DND-41 (cell line): ENCODE measurements at regions not wholly inside any gene's neighbourhood (a gene's known extent, or its start where the extent isn't known, plus 50 kb on each side); places are given as distances from the start of the nearest gene placed in this dataset.

Experiments
- ATAC-seq: fragments of 200-7000 bp; cut with Tn5 transposase; 3 replicates; pipeline ENCODE4 v1.9.1; 2021; ENCODE audit warnings: low read depth; ENCODE audit not compliant: insufficient read depth
- DNase-seq: peaks from one replicate; pipeline ENCODE4 v3.0.0-alpha.2; 2020
- H2AFZ ChIP-seq: 2 replicates; pipeline ENCODE4 v1.6.0; 2012; ENCODE audit warnings: low read depth, low read length
- H3K27ac ChIP-seq: 2 replicates; pipeline ENCODE4 v1.5.1; 2012; ENCODE audit warnings: low read length, inconsistent platforms
- H3K27me3 ChIP-seq: fragments of 200-600 bp; sonication (generic); 2 replicates; pipeline ENCODE4 v1.6.0; 2012; ENCODE audit warnings: low read length, mild to moderate bottlenecking, inconsistent platforms; ENCODE audit not compliant: insufficient read depth, poor library complexity
- H3K36me3 ChIP-seq: 2 replicates; pipeline ENCODE4 v1.5.1; 2012; ENCODE audit warnings: low read length, inconsistent platforms; ENCODE audit not compliant: insufficient read depth
- H3K4me1 ChIP-seq: 2 replicates; pipeline ENCODE4 v1.5.1; 2012; ENCODE audit warnings: mild to moderate bottlenecking, low read length; ENCODE audit not compliant: insufficient read depth
- H3K4me2 ChIP-seq: 2 replicates; pipeline ENCODE4 v1.6.0; 2012; ENCODE audit warnings: mild to moderate bottlenecking, moderate library complexity, low read length, inconsistent platforms; ENCODE audit not compliant: insufficient read depth
- H3K4me3 ChIP-seq, 2 experiments: fragments of 200-600 bp in 1 of 2; shearing (Covaris generic) in 1 of 2; 2 replicates each; pipeline ENCODE4 v1.5.1; 2012 to 2016; ENCODE audit warnings: inconsistent platforms in 2 of 2, low read length in 2 of 2, mild to moderate bottlenecking in 2 of 2, low read depth in 1 of 2, moderate library complexity in 1 of 2
- H3K79me2 ChIP-seq: 2 replicates; pipeline ENCODE4 v1.6.0; 2012; ENCODE audit warnings: low read length, inconsistent platforms; ENCODE audit not compliant: insufficient read depth
- H3K9ac ChIP-seq: 2 replicates; pipeline ENCODE4 v1.6.0; 2012; ENCODE audit warnings: low read depth, mild to moderate bottlenecking, inconsistent platforms, low read length, moderate library complexity
- H3K9me3 ChIP-seq: 2 replicates; pipeline ENCODE4 v1.5.1; 2012; ENCODE audit warnings: low read length, moderate library complexity, mild to moderate bottlenecking, inconsistent platforms; ENCODE audit not compliant: insufficient read depth, severe bottlenecking
- H4K20me1 ChIP-seq: 2 replicates; pipeline ENCODE4 v1.6.0; 2012; ENCODE audit warnings: low read length; ENCODE audit not compliant: insufficient read depth
- CTCF ChIP-seq: IDR thresholded peaks from 2 replicates; pipeline ENCODE4 v1.5.1; 2012; ENCODE audit warnings: borderline replicate concordance, low read length, moderate library complexity, mild to moderate bottlenecking; ENCODE audit not compliant: poor library complexity, severe bottlenecking; ENCODE audit errors: extremely low read depth
- EZH2 ChIP-seq: IDR thresholded peaks from 3 replicates; pipeline ENCODE4 v1.6.1; 2012; ENCODE audit warnings: borderline replicate concordance, low read depth, mild to moderate bottlenecking, moderate library complexity, low read length, inconsistent platforms; ENCODE audit not compliant: severe bottlenecking

DNA sequence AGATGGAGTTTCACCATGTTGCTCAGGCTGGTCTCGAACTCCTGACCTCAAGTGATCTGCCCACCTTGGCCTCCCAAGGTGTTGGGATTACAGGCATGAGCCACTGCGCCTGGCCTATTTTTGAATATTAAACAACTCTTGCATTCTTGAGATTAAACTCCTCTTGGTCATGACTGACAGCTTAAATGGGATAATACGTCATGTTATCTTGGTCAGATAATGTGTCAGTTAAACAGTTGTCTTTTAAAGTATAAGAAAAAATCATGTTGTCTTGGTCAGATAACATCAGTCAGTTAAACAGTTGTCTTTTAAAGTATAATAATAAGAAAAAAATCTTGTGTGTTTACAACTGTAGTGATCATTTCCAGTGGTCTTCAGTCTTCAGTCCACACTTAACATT is 73.6 kb upstream of the SYPL1 start:
- Histone ChIP-seq H3K27me3 (peaks cover 36% of the 10 kb centered on the region), H3K9me3 (no peaks in the 10 kb centered on the region), H4K20me1 (no peaks in the 10 kb centered on the region), H3K4me1 (no peaks in the 10 kb centered on the region), H3K4me2 (no peak overlapping the region), H3K79me2 (no peaks in the 10 kb centered on the region), H3K27ac (no peak overlapping the region), H3K36me3 (no peaks in the 10 kb centered on the region), H3K4me3 (no peak overlapping the region), H3K9ac (no peak overlapping the region), H2AFZ (no peak overlapping the region)
- no peak for DNase-seq
- TF ChIP-seq CTCF (no peak), EZH2 (no peak)
- ATAC-seq = no peak

GRCh38 chr7:106183952-106184351 is 71.8 kb upstream of the SYPL1 start:
- H3K4me2 ChIP-seq = no peak overlapping the region
- no peak for ATAC-seq
- H3K27ac ChIP-seq = no peak overlapping the region
- no peak overlapping the region for H3K4me3 ChIP-seq
- no peak overlapping the region for H3K9ac ChIP-seq
- no peaks in the 10 kb centered on the region for H3K9me3 ChIP-seq
- no peaks in the 10 kb centered on the region for H3K36me3 ChIP-seq
- no peak overlapping the region for H2AFZ ChIP-seq
- no peaks in the 10 kb centered on the region for H3K79me2 ChIP-seq
- H3K4me1 ChIP-seq = no peaks in the 10 kb centered on the region
- H3K27me3 ChIP-seq = peaks cover 28% of the 10 kb centered on the region
- no peak for TF ChIP-seq CTCF
- no peak for TF ChIP-seq EZH2
- DNase-seq = no peak
- no peaks in the 10 kb centered on the region for H4K20me1 ChIP-seq

GRCh38 chr7:106182904-106183303 is 70.8 kb upstream of the SYPL1 start:
- ATAC-seq (no peak), DNase-seq (no peak)
- H3K27ac ChIP-seq = no peak overlapping the region
- H3K4me3 ChIP-seq = no peak overlapping the region
- H3K4me1 ChIP-seq = no peaks in the 10 kb centered on the region
- no peaks in the 10 kb centered on the region for H3K9me3 ChIP-seq
- no peaks in the 10 kb centered on the region; the same call in 1 of the 2 replicates for H4K20me1 ChIP-seq
- TF ChIP-seq EZH2 (no peak), CTCF (no peak)
- H3K79me2 ChIP-seq = no peaks in the 10 kb centered on the region
- H3K9ac ChIP-seq = no peak overlapping the region
- peaks cover 20% of the 10 kb centered on the region for H3K27me3 ChIP-seq
- H3K36me3 ChIP-seq = no peaks in the 10 kb centered on the region
- H2AFZ ChIP-seq = no peak overlapping the region
- H3K4me2 ChIP-seq = no peak overlapping the region
